A549 (cell line): ENCODE measurements at regions not wholly inside any gene's neighbourhood (a gene's known extent, or its start where the extent isn't known, plus 50 kb on each side); places are given as distances from the start of the nearest gene placed in this dataset.

Experiments
- ATAC-seq, 2 experiments: fragments of 200-7000 bp in 1 of 2; fragments of >200 bp in 1 of 2; cut with Nextera tagmentation in 1 of 2; cut with Tn5 transposase in 1 of 2; 3 replicates each; pipeline versions ENCODE4 v1.8.0 to v1.9.1; 2018 to 2020; ENCODE audit warnings: mild to moderate bottlenecking in 1 of 2, moderate library complexity in 1 of 2
- CTCF ChIA-PET: fragments of 300-600 bp; sonication (Branson Sonifier 250); formaldehyde crosslinking; extraction: SDS; loops from one replicate; lab custom pipeline; 2021; ENCODE audit warnings: antibody characterized with exemption, inconsistent platforms; lab: Yijun Ruan, JAX
- POLR2A ChIA-PET: fragments of 350-600 bp; formaldehyde crosslinking; extraction: SDS; loops from one replicate; lab custom pipeline; 2021; ENCODE audit warnings: antibody characterized with exemption, inconsistent platforms; lab: Yijun Ruan, JAX
- DNase-seq, 2 experiments: peaks; one replicate each; pipeline versions ENCODE4 v3.0.0 to v3.0.0-alpha.2; 2011 to 2016; ENCODE audit warnings: low read depth in 1 of 2, low spot score in 1 of 2
- FAIRE-seq: peaks from 2 replicates; lab custom pipeline; 2011; peaks lifted over from hg19 to GRCh38; lab: Jason Lieb, UNC
- H3K27ac ChIP-seq, 2 experiments: fragments of >200 bp; sonication (Bioruptor Twin); formaldehyde crosslinking; 3 replicates each; pipeline ENCODE4 v1.5.1; 2016 to 2017
- H3K4me1 ChIP-seq: fragments of >200 bp; sonication (Bioruptor Twin); formaldehyde crosslinking; 3 replicates; pipeline ENCODE4 v1.6.1; 2016
- H3K4me2 ChIP-seq: fragments of >200 bp; sonication (Bioruptor Twin); formaldehyde crosslinking; 3 replicates; pipeline ENCODE4 v1.6.1; 2016
- H3K4me3 ChIP-seq: fragments of >200 bp; sonication (Bioruptor Twin); formaldehyde crosslinking; 3 replicates; pipeline ENCODE4 v1.5.1; 2016
- H3K9me3 ChIP-seq: fragments of >200 bp; sonication (Bioruptor Twin); formaldehyde crosslinking; 3 replicates; pipeline ENCODE4 v1.6.1; 2016
- CEBPB ChIP-seq, 2 experiments: fragments of >200 bp in 1 of 2; sonication (Bioruptor Twin) in 1 of 2; formaldehyde crosslinking in 1 of 2; IDR thresholded peaks; 2 replicates each; pipeline ENCODE4 v1.6.1; 2012 to 2016
- CHD2 ChIP-seq: fragments of 150-350 bp; IDR thresholded peaks from 2 replicates; pipeline ENCODE4 v1.6.1; 2014; ENCODE audit warnings: low read length; ENCODE audit not compliant: partially characterized antibody
- EHF ChIP-seq: fragments of 250-450 bp; sonication (Bioruptor Pico); IDR thresholded peaks from 2 replicates; pipeline ENCODE4 v1.5.0; 2020; ENCODE audit warnings: mild to moderate bottlenecking
- EP300 ChIP-seq, 2 experiments: fragments of >200 bp; sonication (Bioruptor Twin); formaldehyde crosslinking; IDR thresholded peaks; 2 replicates in 1 of 2; 3 replicates in 1 of 2; pipeline ENCODE4 v1.6.1; 2016 to 2017
- FOSL2 ChIP-seq, 2 experiments: fragments of 450-650 bp in 1 of 2; fragments of >200 bp in 1 of 2; sonication (Bioruptor Twin) in 1 of 2; formaldehyde crosslinking; IDR thresholded peaks; 2 replicates each; pipeline versions ENCODE4 v1.5.0 to v1.6.1; 2016 to 2020; ENCODE audit warnings: mild to moderate bottlenecking in 1 of 2, moderate library complexity in 1 of 2
- GATA3 ChIP-seq: IDR thresholded peaks from 2 replicates; pipeline ENCODE4 v1.6.1; 2012; ENCODE audit warnings: borderline replicate concordance
- HOXA7 ChIP-seq: fragments of 250-450 bp; sonication (Bioruptor Pico); IDR thresholded peaks from 2 replicates; pipeline ENCODE4 v1.5.0; 2020; ENCODE audit warnings: mild to moderate bottlenecking, moderate library complexity
- KDM1A ChIP-seq: fragments of 200-600 bp; sonication (generic); IDR thresholded peaks from 2 replicates; pipeline ENCODE4 v1.6.1; 2016; ENCODE audit warnings: low read depth, mild to moderate bottlenecking
- PHF8 ChIP-seq: fragments of 200-600 bp; sonication (generic); IDR thresholded peaks from 2 replicates; pipeline ENCODE4 v1.6.1; 2016; ENCODE audit warnings: low read depth, mild to moderate bottlenecking, antibody characterized with exemption, moderate library complexity, borderline replicate concordance
- RAD21 ChIP-seq, 2 experiments: fragments of >200 bp in 1 of 2; sonication (Bioruptor Twin) in 1 of 2; formaldehyde crosslinking in 1 of 2; IDR thresholded peaks in 1 of 2; conservative IDR thresholded peaks in 1 of 2; 2 replicates in 1 of 2; 3 replicates in 1 of 2; pipeline ENCODE4 v1.6.1; 2012 to 2018; ENCODE audit warnings: inconsistent platforms in 1 of 2
- SMC3 ChIP-seq: fragments of >200 bp; sonication (Bioruptor Twin); formaldehyde crosslinking; IDR thresholded peaks from 3 replicates; pipeline ENCODE4 v1.6.1; 2018; ENCODE audit warnings: inconsistent platforms
- TFCP2L1 ChIP-seq: fragments of 250-450 bp; sonication (Bioruptor Pico); IDR thresholded peaks from 2 replicates; pipeline ENCODE4 v1.5.0; 2021; ENCODE audit warnings: mild to moderate bottlenecking
- WGBS: methylation state at CpG from one replicate; pipeline ENCODE4 v1.1.6; 2017; ENCODE audit errors: missing lambda C conversion rate; 5-methylcytosine and 5-hydroxymethylcytosine counted together
- TF ChIP-seq, protein P1 (sequence below): fragments of 250-450 bp; sonication (Bioruptor Pico); IDR thresholded peaks from 2 replicates; pipeline ENCODE4 v1.5.0; 2021; ENCODE audit warnings: mild to moderate bottlenecking, moderate library complexity, borderline replicate concordance
- TF ChIP-seq, protein P2 (sequence below): fragments of >200 bp; sonication (Bioruptor Twin); formaldehyde crosslinking; IDR thresholded peaks from 3 replicates; pipeline ENCODE4 v1.5.1; 2016
- TF ChIP-seq, protein P3 (sequence below): fragments of 250-450 bp; sonication (Bioruptor Pico); IDR thresholded peaks from 2 replicates; pipeline ENCODE4 v1.5.0; 2020; ENCODE audit warnings: low read depth, mild to moderate bottlenecking, moderate library complexity
- TF ChIP-seq, protein P4 (sequence below): fragments of >200 bp; sonication (Bioruptor Twin); formaldehyde crosslinking; IDR thresholded peaks from 3 replicates; pipeline ENCODE4 v1.6.1; 2016

DNA sequence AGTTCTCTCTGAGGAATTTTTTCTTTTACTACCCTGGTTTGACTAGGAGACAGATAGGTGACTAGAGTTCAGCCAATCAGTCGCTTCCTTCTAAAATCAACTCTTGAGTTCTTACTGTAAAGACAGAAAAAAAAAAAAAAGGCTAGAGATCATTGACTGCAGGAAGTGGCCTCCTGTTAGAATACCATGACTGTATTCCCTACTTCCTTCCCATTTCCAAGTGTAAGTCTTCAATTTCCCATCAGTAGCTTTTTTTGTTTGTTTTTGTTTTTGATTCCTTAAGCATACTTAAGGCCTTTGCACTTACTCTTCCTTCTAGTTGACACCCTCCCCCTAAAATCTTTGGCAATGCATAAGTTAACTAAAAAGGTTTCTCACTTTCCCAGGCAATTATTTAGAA is 154.3 kb downstream of the HMHB1 start:
- FAIRE-seq (no peak), DNase-seq (no peak), ATAC-seq (no peak)
- WGBS: 93% methylated on average over 1 of the region's 1 CpG
- CTCF ChIA-PET: no interaction called here
- H3K9me3 ChIP-seq: no peaks in the 10 kb centered on the region
- peaks cover 31% of the 10 kb centered on the region for H3K4me1 ChIP-seq
- H3K4me3 ChIP-seq: no peak overlapping the region
- TF ChIP-seq GATA3: no peak
- TF ChIP-seq PHF8: no peak
- TF ChIP-seq TFCP2L1 (CRISPR knock-in tag): no peak
- TF ChIP-seq, all 56 proteins: peak for 0
- POLR2A ChIA-PET: no interaction called here
- no peak overlapping the region for H3K4me2 ChIP-seq
- H3K27ac ChIP-seq: peak overlapping the region in 1 of 2 experiments; percentile 56; a peak in 2 of 6 replicates

DNA sequence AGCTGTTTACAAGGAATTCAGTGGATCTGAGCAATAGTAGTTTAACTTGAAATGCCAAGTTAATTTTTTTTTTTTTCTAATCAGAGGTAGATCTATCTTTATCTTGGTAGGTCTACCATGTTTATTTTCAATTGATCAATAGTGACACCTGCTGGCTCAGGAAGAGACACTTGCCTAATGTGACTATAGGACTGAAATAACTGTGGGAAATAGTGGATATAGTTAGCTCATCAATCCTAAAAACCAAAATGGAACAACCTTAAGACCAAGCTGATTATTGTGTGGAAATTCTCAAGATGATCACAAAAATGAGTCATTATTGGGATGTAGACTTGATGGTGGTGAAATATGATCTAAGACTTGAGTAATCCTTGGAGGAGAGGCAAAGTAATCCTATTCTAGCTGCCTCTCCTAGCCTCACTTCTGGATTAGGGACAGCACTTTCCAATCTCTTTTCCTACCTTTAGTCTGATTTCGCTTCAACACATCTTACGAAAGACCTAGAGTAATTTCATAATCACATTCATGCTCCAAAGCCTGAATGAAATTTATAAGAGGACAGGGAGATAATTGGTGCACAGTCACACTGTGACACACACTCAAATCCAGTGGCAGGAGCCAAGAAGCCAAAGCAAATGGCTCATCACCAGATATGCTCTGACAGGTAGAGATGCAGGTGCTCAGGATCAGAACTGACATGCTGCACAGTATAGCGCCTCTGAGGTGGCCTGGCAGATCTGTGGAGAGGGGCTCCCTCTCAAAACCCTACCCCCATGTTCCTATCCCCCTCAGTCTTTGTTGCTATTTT is 156.3 kb downstream of the HMHB1 start:
- FAIRE-seq: peak; percentile 94
- H3K4me3 ChIP-seq: no peak overlapping the region
- H3K9me3 ChIP-seq: no peaks in the 10 kb centered on the region
- peak; percentile 31 to 75 for DNase-seq
- ChIA-PET POLR2A (interaction anchor here (0.5 to 0.7 kb wide), 2 partner anchors 564 to 569 kb away, joined by 4 to 5 read pairs; no protein-coding TSS in a partner anchor), CTCF (interaction anchor here (0.6 to 1.4 kb wide), 35 partner anchors 9 to 1002 kb away, joined by 3 to 16 read pairs (median 3); no protein-coding TSS in a partner anchor)
- H3K4me1 ChIP-seq: peaks cover 31% of the 10 kb centered on the region
- peak in 1 of 2 experiments; percentile 18; a peak in 1 of 4 replicates for TF ChIP-seq CEBPB (IDR thresholded peaks at IDR 0.05)
- TF ChIP-seq, protein P1, sequence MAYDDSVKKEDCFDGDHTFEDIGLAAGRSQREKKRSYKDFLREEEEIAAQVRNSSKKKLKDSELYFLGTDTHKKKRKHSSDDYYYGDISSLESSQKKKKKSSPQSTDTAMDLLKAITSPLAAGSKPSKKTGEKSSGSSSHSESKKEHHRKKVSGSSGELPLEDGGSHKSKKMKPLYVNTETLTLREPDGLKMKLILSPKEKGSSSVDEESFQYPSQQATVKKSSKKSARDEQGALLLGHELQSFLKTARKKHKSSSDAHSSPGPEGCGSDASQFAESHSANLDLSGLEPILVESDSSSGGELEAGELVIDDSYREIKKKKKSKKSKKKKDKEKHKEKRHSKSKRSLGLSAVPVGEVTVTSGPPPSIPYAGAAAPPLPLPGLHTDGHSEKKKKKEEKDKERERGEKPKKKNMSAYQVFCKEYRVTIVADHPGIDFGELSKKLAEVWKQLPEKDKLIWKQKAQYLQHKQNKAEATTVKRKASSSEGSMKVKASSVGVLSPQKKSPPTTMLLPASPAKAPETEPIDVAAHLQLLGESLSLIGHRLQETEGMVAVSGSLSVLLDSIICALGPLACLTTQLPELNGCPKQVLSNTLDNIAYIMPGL: no peak
- TF ChIP-seq FOSL2 (IDR thresholded peaks at IDR 0.05): no peak
- peak; percentile 40; the same call in 1 of the 2 replicates for TF ChIP-seq FOSL2 (CRISPR knock-in tag; IDR thresholded peaks at IDR 0.05)
- no peak for TF ChIP-seq CHD2
- TF ChIP-seq, protein P2, sequence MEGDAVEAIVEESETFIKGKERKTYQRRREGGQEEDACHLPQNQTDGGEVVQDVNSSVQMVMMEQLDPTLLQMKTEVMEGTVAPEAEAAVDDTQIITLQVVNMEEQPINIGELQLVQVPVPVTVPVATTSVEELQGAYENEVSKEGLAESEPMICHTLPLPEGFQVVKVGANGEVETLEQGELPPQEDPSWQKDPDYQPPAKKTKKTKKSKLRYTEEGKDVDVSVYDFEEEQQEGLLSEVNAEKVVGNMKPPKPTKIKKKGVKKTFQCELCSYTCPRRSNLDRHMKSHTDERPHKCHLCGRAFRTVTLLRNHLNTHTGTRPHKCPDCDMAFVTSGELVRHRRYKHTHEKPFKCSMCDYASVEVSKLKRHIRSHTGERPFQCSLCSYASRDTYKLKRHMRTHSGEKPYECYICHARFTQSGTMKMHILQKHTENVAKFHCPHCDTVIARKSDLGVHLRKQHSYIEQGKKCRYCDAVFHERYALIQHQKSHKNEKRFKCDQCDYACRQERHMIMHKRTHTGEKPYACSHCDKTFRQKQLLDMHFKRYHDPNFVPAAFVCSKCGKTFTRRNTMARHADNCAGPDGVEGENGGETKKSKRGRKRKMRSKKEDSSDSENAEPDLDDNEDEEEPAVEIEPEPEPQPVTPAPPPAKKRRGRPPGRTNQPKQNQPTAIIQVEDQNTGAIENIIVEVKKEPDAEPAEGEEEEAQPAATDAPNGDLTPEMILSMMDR: peak; percentile 68
- TF ChIP-seq RAD21 (conservative IDR thresholded peaks at IDR 0.05 in 1 of 2, IDR thresholded peaks at IDR 0.05 in 1 of 2): peak; percentile 86 to 90
- peak; percentile 78 for TF ChIP-seq SMC3
- 0 out of 2 replicates have a peak, but pooled peaks have one; percentile 30 for TF ChIP-seq GATA3
- TF ChIP-seq, all 56 proteins: peak for 6
- peak; percentile 75 to 87; a peak in 4 of 6 replicates for ATAC-seq
- peak overlapping the region; percentile 48 to 63 for H3K27ac ChIP-seq
- WGBS: 76% methylated on average over 3 of the region's 3 CpGs
- H3K4me2 ChIP-seq: peak overlapping the region; percentile 6; the same call in 1 of the 3 replicates

DNA sequence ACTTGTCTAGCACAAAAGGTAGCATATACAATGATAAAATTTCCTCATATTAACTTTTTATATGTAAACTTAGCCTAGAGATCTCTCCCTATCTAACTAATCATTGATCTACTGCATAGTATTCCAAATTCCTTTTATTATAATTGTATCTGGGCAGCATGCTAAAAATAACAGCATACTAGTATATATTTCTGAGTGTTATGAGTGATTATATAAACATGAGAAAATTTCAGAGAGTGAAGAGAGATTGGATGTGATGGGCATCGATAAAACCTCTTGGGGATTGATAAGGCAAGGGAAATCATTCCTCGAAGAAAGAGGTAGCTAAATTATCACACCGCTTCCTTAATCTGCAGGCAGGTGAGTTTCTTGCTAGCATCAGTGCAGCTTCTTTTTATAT is 158.2 kb downstream of the HMHB1 start:
- FAIRE-seq (no peak), DNase-seq (no peak), ATAC-seq (no peak)
- ChIA-PET POLR2A (no interaction called here), CTCF (interaction anchor here (0.8 to 2.1 kb wide), 5 partner anchors 39 to 967 kb away, joined by 3 to 8 read pairs (median 6); partner anchors contain the start of gene NR3C1)
- no peak overlapping the region for H3K4me3 ChIP-seq
- WGBS: 94% methylated on average over 3 of the region's 3 CpGs
- H3K4me2 ChIP-seq: no peak overlapping the region
- peaks cover 21% of the 10 kb centered on the region for H3K4me1 ChIP-seq
- TF ChIP-seq EP300 (IDR thresholded peaks at IDR 0.05) (no peak), EHF (CRISPR knock-in tag) (no peak), HOXA7 (CRISPR knock-in tag) (no peak), KDM1A (no peak)
- TF ChIP-seq, protein P3, sequence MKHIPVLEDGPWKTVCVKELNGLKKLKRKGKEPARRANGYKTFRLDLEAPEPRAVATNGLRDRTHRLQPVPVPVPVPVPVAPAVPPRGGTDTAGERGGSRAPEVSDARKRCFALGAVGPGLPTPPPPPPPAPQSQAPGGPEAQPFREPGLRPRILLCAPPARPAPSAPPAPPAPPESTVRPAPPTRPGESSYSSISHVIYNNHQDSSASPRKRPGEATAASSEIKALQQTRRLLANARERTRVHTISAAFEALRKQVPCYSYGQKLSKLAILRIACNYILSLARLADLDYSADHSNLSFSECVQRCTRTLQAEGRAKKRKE: no peak
- TF ChIP-seq, protein P4, sequence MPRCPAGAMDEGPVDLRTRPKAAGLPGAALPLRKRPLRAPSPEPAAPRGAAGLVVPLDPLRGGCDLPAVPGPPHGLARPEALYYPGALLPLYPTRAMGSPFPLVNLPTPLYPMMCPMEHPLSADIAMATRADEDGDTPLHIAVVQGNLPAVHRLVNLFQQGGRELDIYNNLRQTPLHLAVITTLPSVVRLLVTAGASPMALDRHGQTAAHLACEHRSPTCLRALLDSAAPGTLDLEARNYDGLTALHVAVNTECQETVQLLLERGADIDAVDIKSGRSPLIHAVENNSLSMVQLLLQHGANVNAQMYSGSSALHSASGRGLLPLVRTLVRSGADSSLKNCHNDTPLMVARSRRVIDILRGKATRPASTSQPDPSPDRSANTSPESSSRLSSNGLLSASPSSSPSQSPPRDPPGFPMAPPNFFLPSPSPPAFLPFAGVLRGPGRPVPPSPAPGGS: no peak
- no peaks in the 10 kb centered on the region for H3K9me3 ChIP-seq
- H3K27ac ChIP-seq: no peak overlapping the region
